AG09319 (cell line): ENCODE measurements at regions not wholly inside any gene's neighbourhood (a gene's known extent, or its start where the extent isn't known, plus 50 kb on each side); places are given as distances from the start of the nearest gene placed in this dataset.

Experiments
- DNase-seq: peaks from one replicate; pipeline ENCODE4 v3.0.0-alpha.2; 2010; ENCODE audit warnings: low read depth; ENCODE audit errors: extremely low read depth
- TF ChIP-seq, protein P1 (sequence below): IDR thresholded peaks from 2 replicates; pipeline ENCODE4 v1.5.1; 2011; ENCODE audit warnings: low read depth, mild to moderate bottlenecking, inconsistent platforms, low read length, moderate library complexity

DNA sequence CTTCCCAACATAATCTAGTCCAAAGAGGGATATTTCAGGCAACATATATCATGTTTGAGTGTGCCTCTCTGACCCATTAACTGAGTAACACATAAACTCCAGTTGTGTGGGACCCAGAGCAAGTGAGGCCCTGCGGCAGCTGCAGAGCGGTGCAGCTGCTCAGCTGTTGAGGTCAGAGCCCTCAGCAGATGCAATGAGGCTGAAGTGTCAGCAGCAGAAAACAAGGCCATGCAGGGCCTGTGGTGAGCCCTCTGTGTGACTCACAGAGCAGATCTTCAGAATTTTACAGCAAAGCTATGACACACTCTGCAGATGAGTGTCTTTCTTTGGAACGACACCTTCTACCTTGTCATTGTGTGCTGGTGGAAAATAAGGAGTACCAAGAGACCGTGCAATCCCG lies 168.5 kb downstream of the CBLN2 start:
- no peak for DNase-seq
- TF ChIP-seq, protein P1, sequence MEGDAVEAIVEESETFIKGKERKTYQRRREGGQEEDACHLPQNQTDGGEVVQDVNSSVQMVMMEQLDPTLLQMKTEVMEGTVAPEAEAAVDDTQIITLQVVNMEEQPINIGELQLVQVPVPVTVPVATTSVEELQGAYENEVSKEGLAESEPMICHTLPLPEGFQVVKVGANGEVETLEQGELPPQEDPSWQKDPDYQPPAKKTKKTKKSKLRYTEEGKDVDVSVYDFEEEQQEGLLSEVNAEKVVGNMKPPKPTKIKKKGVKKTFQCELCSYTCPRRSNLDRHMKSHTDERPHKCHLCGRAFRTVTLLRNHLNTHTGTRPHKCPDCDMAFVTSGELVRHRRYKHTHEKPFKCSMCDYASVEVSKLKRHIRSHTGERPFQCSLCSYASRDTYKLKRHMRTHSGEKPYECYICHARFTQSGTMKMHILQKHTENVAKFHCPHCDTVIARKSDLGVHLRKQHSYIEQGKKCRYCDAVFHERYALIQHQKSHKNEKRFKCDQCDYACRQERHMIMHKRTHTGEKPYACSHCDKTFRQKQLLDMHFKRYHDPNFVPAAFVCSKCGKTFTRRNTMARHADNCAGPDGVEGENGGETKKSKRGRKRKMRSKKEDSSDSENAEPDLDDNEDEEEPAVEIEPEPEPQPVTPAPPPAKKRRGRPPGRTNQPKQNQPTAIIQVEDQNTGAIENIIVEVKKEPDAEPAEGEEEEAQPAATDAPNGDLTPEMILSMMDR = no peak

DNA sequence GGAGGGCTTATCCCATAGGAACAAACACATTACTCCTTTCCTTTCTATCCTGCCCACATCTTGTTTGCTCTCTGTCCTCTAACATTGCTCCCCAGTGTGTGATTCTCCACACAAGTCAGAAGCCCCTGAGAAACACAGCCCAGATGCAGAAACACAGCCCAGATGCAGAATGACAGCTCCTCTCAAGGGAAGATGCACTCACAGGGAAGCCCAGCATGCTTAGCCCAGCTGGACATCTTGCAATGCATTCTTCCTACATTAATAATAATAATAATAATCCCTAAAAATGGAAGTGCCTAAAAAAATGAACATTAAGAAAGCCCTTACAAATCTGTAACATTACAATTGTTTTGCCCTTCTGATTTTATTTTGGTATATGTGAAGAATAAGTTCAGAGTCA lies 172.1 kb downstream of the CBLN2 start:
- TF ChIP-seq, protein P1 = no peak
- no peak for DNase-seq

DNA sequence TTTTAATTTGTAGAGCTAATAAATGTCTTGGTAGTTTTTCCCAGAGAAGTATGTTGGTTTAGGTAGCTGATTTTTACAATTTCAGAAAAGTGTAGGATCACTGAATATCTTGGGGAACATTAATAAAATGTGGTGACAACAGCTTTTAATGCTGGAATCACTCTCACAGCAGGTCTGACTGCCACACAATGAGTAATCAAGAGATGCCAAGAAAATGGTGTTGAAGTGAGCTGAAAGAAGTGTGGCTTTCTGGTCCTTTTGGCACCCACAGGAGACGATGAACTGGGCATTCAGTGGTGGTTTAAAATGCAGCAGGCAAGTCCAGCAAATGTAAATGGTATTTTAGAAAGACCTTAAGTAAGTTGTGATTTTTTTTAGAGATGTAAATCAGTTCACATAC lies 175.8 kb downstream of the CBLN2 start:
- TF ChIP-seq, protein P1 = no peak
- DNase-seq = no peak

DNA sequence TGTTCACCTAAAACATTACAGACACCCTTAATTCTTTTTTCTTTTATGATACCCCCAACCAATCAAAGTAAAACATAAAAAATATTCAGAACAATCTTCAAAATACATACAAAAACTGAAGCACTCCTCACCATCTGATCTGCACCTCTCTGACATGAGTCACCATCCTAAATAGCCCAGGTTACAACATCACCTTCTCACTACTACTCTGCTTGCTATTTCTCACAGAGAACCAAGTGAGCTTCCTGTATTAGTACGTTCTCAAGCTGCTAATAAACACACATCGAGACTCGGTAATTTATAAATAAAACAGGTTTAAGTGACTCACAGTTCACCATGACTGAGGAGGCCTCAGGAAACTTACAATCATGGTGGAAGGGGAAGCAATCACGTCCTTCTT lies 183.5 kb downstream of the CBLN2 start:
- no peak for DNase-seq
- TF ChIP-seq, protein P1 = no peak

DNA sequence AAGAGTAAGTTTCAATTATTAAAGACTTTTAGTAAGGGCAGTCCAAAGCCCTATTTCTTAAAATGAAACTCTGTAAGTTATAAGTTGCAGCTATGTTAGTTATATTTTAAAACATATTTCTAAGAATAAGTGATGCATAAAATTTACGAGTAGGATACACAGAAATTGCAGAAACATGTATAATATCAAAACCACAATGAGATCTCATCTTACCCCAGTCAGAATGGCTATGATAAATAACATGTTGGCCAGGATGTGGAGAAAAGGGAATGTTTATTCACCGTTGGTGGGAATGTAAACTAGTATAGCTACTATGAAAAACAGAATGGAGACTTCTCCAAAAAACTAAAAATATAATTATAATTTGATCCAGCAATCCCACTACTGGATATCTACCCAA lies 201.2 kb downstream of the CBLN2 start:
- TF ChIP-seq, protein P1 = no peak
- DNase-seq = peak; percentile 29

DNA sequence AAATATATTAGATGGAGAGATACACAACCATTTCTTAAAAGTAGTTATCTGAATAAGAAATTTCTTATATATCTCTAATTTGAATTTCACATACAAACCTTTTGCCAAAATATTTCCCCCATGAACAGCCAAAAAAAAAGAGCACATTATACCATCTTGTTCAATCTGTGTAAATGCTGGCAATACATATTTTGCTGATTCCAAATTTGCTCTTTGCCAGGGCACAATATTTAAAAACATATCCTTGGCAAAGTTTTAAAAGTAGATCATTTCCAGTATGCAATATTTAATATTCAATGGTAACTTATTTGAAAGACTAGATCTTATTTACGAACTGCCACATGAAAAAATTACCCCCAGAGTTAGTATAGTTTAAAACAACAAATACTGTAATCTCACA lies 204.2 kb downstream of the CBLN2 start:
- TF ChIP-seq, protein P1 = no peak
- DNase-seq = no peak

DNA sequence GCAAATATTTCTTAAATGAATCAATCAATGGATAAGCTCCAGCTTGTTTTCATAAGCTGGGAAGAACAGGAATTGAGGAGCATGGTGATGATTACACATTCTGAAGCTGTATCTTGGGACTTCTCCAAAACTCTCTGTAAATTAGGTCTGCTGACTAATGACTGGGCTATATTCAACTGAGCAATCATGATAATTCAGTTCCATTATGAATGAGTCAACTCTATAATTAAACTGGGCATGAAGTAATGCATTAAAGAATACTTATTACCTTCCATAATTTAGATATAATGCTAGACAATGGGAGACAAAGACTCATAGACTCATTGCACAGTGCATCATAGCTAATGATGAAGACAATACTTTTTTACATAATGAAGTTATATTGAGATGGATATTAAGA lies 207.4 kb downstream of the CBLN2 start:
- TF ChIP-seq, protein P1 = no peak
- no peak for DNase-seq
